GM19240 (cell line): ENCODE measurements at regions not wholly inside any gene's neighbourhood (a gene's known extent, or its start where the extent isn't known, plus 50 kb on each side); places are given as distances from the start of the nearest gene placed in this dataset.

Experiments used
- DNase-seq: peaks from one replicate; pipeline ENCODE4 v3.0.0; 2011; ENCODE audit warnings: low spot score; ENCODE audit not compliant: insufficient read length

- no peak for DNase-seq
These were observed 52.9 kb upstream of the DEFB112 start for GRCh38 chr6:50102676-50103075.

GRCh38 chr6:50110587-50110986 is 60.9 kb upstream of the DEFB112 start:
- no peak for DNase-seq

- no peak for DNase-seq
These were observed 63.5 kb upstream of the DEFB112 start for GRCh38 chr6:50112981-50113857.

- no peak for DNase-seq
These were observed 66.7 kb upstream of the DEFB112 start for GRCh38 chr6:50116390-50116789.

GRCh38 chr6:50116797-50117542 is 67.2 kb upstream of the DEFB112 start:
- DNase-seq = no peak

GRCh38 chr6:50120300-50120699 is 70.6 kb upstream of the DEFB112 start:
- DNase-seq = no peak

- DNase-seq = no peak
These were observed 74.0 kb upstream of the DEFB112 start for GRCh38 chr6:50123688-50124087.

- no peak for DNase-seq
These were observed 74.8 kb upstream of the DEFB112 start for GRCh38 chr6:50124572-50124971.

GRCh38 chr6:50128420-50129005 is 78.8 kb upstream of the DEFB112 start:
- no peak for DNase-seq

GRCh38 chr6:50135968-50136367 is 86.2 kb upstream of the DEFB112 start:
- DNase-seq = no peak

- DNase-seq = no peak
These were observed 91.4 kb upstream of the DEFB112 start for GRCh38 chr6:50141100-50141499.

- DNase-seq = no peak
These were observed 93.4 kb upstream of the DEFB112 start for GRCh38 chr6:50143011-50143719.

GRCh38 chr6:50145125-50145524 is 95.4 kb upstream of the DEFB112 start:
- DNase-seq = no peak

- no peak for DNase-seq
These were observed 97.6 kb upstream of the DEFB112 start for GRCh38 chr6:50147371-50147770.

GRCh38 chr6:50180646-50181045 is 130.9 kb upstream of the DEFB112 start:
- no peak for DNase-seq

GRCh38 chr6:50185006-50185405 is 135.3 kb upstream of the DEFB112 start:
- no peak for DNase-seq

- no peak for DNase-seq
These were observed 137.7 kb upstream of the DEFB112 start for GRCh38 chr6:50187351-50187921.

- DNase-seq = no peak
These were observed 148.5 kb upstream of the DEFB112 start for GRCh38 chr6:50198245-50198644.

- no peak for DNase-seq
These were observed 153.0 kb upstream of the DEFB112 start for GRCh38 chr6:50202766-50203165.

- no peak for DNase-seq
These were observed 161.9 kb upstream of the DEFB112 start for GRCh38 chr6:50211582-50211981.

GRCh38 chr6:50213146-50213545 is 163.4 kb upstream of the DEFB112 start:
- no peak for DNase-seq
